H1 (cell line): ENCODE measurements at regions not wholly inside any gene's neighbourhood (a gene's known extent, or its start where the extent isn't known, plus 50 kb on each side); places are given as distances from the start of the nearest gene placed in this dataset.

Source experiments
- CTCF ChIP-seq, 3 experiments: IDR thresholded peaks; 1 replicate in 2 of 3; 2 replicates in 1 of 3; pipeline versions ENCODE4 v1.5.1 to v1.6.1; 2011; ENCODE audit warnings: low read length in 3 of 3, mild to moderate bottlenecking in 3 of 3, inconsistent platforms in 2 of 3, low read depth in 1 of 3, moderate library complexity in 1 of 3; ENCODE audit not compliant: insufficient read depth in 1 of 3; ENCODE audit errors: control extremely low read depth in 1 of 3
- FOSL1 ChIP-seq: IDR thresholded peaks from 2 replicates; pipeline ENCODE4 v1.6.1; 2011; ENCODE audit warnings: mild to moderate bottlenecking, low read depth, low read length, moderate library complexity; ENCODE audit not compliant: insufficient read depth
- JUN ChIP-seq: IDR thresholded peaks from 2 replicates; pipeline ENCODE4 v1.6.1; 2011; ENCODE audit warnings: low read depth, mild to moderate bottlenecking, improper control_type of control experiment, low read length
- MAX ChIP-seq: IDR thresholded peaks from 2 replicates; pipeline ENCODE4 v1.6.1; 2012; ENCODE audit warnings: inconsistent platforms
- POLR2A ChIP-seq, 2 experiments: IDR thresholded peaks; 1 replicate in 1 of 2; 2 replicates in 1 of 2; pipeline ENCODE4 v1.6.1; 2011; ENCODE audit warnings: low read depth in 2 of 2, low read length in 2 of 2, mild to moderate bottlenecking in 2 of 2; ENCODE audit errors: control extremely low read depth in 1 of 2
- RNF2 ChIP-seq: fragments of 200-900, 300-1000 bp; sonication (generic); IDR thresholded peaks from 2 replicates; pipeline ENCODE4 v1.7.1; 2016; ENCODE audit warnings: borderline replicate concordance, low read depth, mild to moderate bottlenecking, antibody characterized with exemption, low read length; ENCODE audit not compliant: poor library complexity, severe bottlenecking; ENCODE audit errors: missing control alignments
- RXRA ChIP-seq: IDR thresholded peaks from 2 replicates; pipeline ENCODE4 v1.6.1; 2011; ENCODE audit warnings: low read depth, mild to moderate bottlenecking, low read length, moderate library complexity; ENCODE audit not compliant: insufficient read depth
- SP2 ChIP-seq: IDR thresholded peaks from 2 replicates; pipeline ENCODE4 v1.6.1; 2012; ENCODE audit warnings: mild to moderate bottlenecking, low read length, inconsistent platforms
- TAF1 ChIP-seq: IDR thresholded peaks from 2 replicates; pipeline ENCODE4 v1.6.1; 2011; ENCODE audit warnings: mild to moderate bottlenecking, low read depth, low read length
- TCF12 ChIP-seq: IDR thresholded peaks from 2 replicates; pipeline ENCODE4 v1.6.1; 2011; ENCODE audit warnings: low read depth, mild to moderate bottlenecking, low read length
- ZNF274 ChIP-seq: IDR thresholded peaks from 2 replicates; pipeline ENCODE4 v1.7.0; 2012; ENCODE audit warnings: low read length, borderline replicate concordance; ENCODE audit errors: extremely low read depth

GRCh38 chr7:84642611-84643010, 448.0 kb upstream of the SEMA3A start:
- no peak for TF ChIP-seq SP2
- TF ChIP-seq ZNF274, result no peak
- TF ChIP-seq CTCF (IDR thresholded peaks at IDR 0.05; ENCODE audit: control extremely low read depth in 1 of 3, insufficient read depth in 1 of 3, low read depth in 1 of 3, low read length in 3 of 3), result no peak
- TF ChIP-seq MAX, result no peak
- no peak for TF ChIP-seq FOSL1
- TF ChIP-seq POLR2A (IDR thresholded peaks at IDR 0.05; ENCODE audit: control extremely low read depth in 1 of 2, low read depth in 2 of 2, low read length in 2 of 2), result no peak
- TF ChIP-seq TCF12, result no peak
- no peak for TF ChIP-seq TAF1
- TF ChIP-seq RXRA, result no peak
- no peak for TF ChIP-seq RNF2
- no peak for TF ChIP-seq JUN
